GM12878 (cell line): ENCODE measurements at regions not wholly inside any gene's neighbourhood (a gene's known extent, or its start where the extent isn't known, plus 50 kb on each side); places are given as distances from the start of the nearest gene placed in this dataset.
A peak's percentile ranks its signal among the peaks of the same experiment; 100 is the strongest.

ENCODE experiments used
- ATAC-seq: fragments of 200-7000 bp; cut with Tn5 transposase; 3 replicates; pipeline ENCODE4 v1.9.1; 2020; ENCODE audit warnings: mild to moderate bottlenecking, moderate library complexity
- BruUV-seq: library from RNA; stranded (reverse); fragments of 400-500 nt; replicated peaks from 2 replicates; lab custom pipeline; 2021; lab: Mats Ljungman, UMichigan
- CTCF ChIA-PET: fragments of 300-600 bp; sonication (Branson Sonifier 250); formaldehyde crosslinking; extraction: SDS; loops from one replicate; lab custom pipeline; 2021; ENCODE audit warnings: inconsistent platforms; lab: Yijun Ruan, JAX
- POLR2A ChIA-PET: fragments of 350-600 bp; formaldehyde crosslinking; extraction: SDS; loops from one replicate; lab custom pipeline; 2021; ENCODE audit warnings: inconsistent platforms; lab: Charles Lee
- RAD21 ChIA-PET: fragments of 300-600 bp; sonication (Branson Sonifier 250); formaldehyde crosslinking; loops from one replicate; lab custom pipeline; 2023; ENCODE audit warnings: antibody characterized with exemption; ENCODE audit not compliant: unreplicated experiment; lab: Charles Lee
- SMC1A ChIA-PET: fragments of 300-600 bp; sonication (Branson Sonifier 250); formaldehyde crosslinking; loops from one replicate; lab custom pipeline; 2023; ENCODE audit not compliant: unreplicated experiment, uncharacterized antibody; lab: Charles Lee
- DNase-seq: peaks from one replicate; pipeline ENCODE4 v3.0.0-alpha.2; 2011; ENCODE audit warnings: low read depth, low spot score
- FAIRE-seq: peaks from 3 replicates; lab custom pipeline; 2011; peaks lifted over from hg19 to GRCh38; lab: Jason Lieb, UNC
- H2AFZ ChIP-seq: 2 replicates; pipeline ENCODE4 v1.6.0; 2011; ENCODE audit warnings: low read depth, low read length, control low read depth; ENCODE audit not compliant: control insufficient read depth
- H3K27ac ChIP-seq: 2 replicates; pipeline ENCODE4 v1.5.1; 2011; ENCODE audit warnings: control low read depth; ENCODE audit not compliant: control insufficient read depth, insufficient read depth
- H3K27me3 ChIP-seq, 2 experiments: replicated peaks in 1 of 2; 2 replicates each; pipeline versions ENCODE4 v1.6.0 to v1.6.1; 2011; ENCODE audit warnings: low read length in 1 of 2; ENCODE audit not compliant: control insufficient read depth in 2 of 2, insufficient read depth in 2 of 2
- H3K36me3 ChIP-seq, 2 experiments: 2 replicates each; pipeline ENCODE4 v1.5.1; 2011; ENCODE audit warnings: low read length in 1 of 2; ENCODE audit not compliant: control insufficient read depth in 2 of 2, insufficient read depth in 2 of 2
- H3K4me1 ChIP-seq: 2 replicates; pipeline ENCODE4 v1.6.1; 2011; ENCODE audit warnings: mild to moderate bottlenecking, low read length, moderate library complexity, mixed read lengths; ENCODE audit not compliant: control insufficient read depth, insufficient read depth
- H3K4me2 ChIP-seq: 2 replicates; pipeline ENCODE4 v1.6.0; 2011; ENCODE audit warnings: control low read depth; ENCODE audit not compliant: control insufficient read depth, insufficient read depth
- H3K4me3 ChIP-seq: fragments of 200-600 bp; sonication (generic); 2 replicates; pipeline ENCODE4 v1.5.1; 2016
- H3K79me2 ChIP-seq: 2 replicates; pipeline ENCODE4 v1.6.0; 2011; ENCODE audit warnings: low read length; ENCODE audit not compliant: control insufficient read depth, insufficient read depth
- H3K9ac ChIP-seq: 2 replicates; pipeline ENCODE4 v1.8.0; 2011; ENCODE audit warnings: low read length, control low read depth, mixed read lengths; ENCODE audit not compliant: control insufficient read depth, insufficient read depth
- H3K9me3 ChIP-seq: replicated peaks from 3 replicates; pipeline ENCODE4 v1.5.1; 2011; ENCODE audit warnings: mild to moderate bottlenecking, low read length; ENCODE audit not compliant: control insufficient read depth, insufficient read depth
- H4K20me1 ChIP-seq: 2 replicates; pipeline ENCODE4 v1.6.0; 2011; ENCODE audit not compliant: control insufficient read depth, insufficient read depth
- ATF7 ChIP-seq: fragments of 450-650 bp; IDR thresholded peaks from 2 replicates; pipeline ENCODE4 v1.6.1; 2016; ENCODE audit warnings: low read depth, mild to moderate bottlenecking
- CEBPB ChIP-seq, 2 experiments: fragments of 150-350 bp in 1 of 2; IDR thresholded peaks; 2 replicates each; pipeline ENCODE4 v1.6.1; 2012 to 2014; ENCODE audit warnings: low read depth in 2 of 2, low read length in 2 of 2, borderline replicate concordance in 1 of 2, inconsistent platforms in 1 of 2
- IKZF2 ChIP-seq, 2 experiments: fragments of 450-650 bp; IDR thresholded peaks; 2 replicates each; pipeline ENCODE4 v1.6.1; 2017; ENCODE audit warnings: mild to moderate bottlenecking in 2 of 2, moderate library complexity in 2 of 2
- JUNB ChIP-seq: IDR thresholded peaks from 2 replicates; pipeline ENCODE4 v1.6.1; 2016; ENCODE audit warnings: antibody characterized with exemption, mild to moderate bottlenecking
- MEF2B ChIP-seq: fragments of 450-650 bp; IDR thresholded peaks from 2 replicates; pipeline ENCODE4 v1.6.1; 2018; ENCODE audit warnings: mild to moderate bottlenecking, moderate library complexity; ENCODE audit not compliant: partially characterized antibody, poor library complexity, severe bottlenecking
- RAD51 ChIP-seq: fragments of 450-650 bp; IDR thresholded peaks from 2 replicates; pipeline ENCODE4 v1.6.1; 2016; ENCODE audit warnings: moderate library complexity, mild to moderate bottlenecking, inconsistent platforms
- RB1 ChIP-seq: fragments of 450-650 bp; formaldehyde crosslinking; IDR thresholded peaks from 2 replicates; pipeline ENCODE4 v1.6.1; 2017; ENCODE audit warnings: mild to moderate bottlenecking, borderline replicate concordance
- SREBF1 ChIP-seq: IDR thresholded peaks from 2 replicates; pipeline ENCODE4 v1.6.1; 2012; ENCODE audit warnings: mild to moderate bottlenecking, low read length
- SREBF2 ChIP-seq: IDR thresholded peaks from 2 replicates; pipeline ENCODE4 v1.6.1; 2012; ENCODE audit warnings: mild to moderate bottlenecking, low read length
- in situ Hi-C: fragments of 300-500 bp; cut with MboI; formaldehyde crosslinking; loops from 9 replicates; pipeline ENCODE4 v1.14.3; 2018; ENCODE audit warnings: mixed read lengths
- intact Hi-C: fragments of 100-400 bp; cut with micrococcal nuclease; formaldehyde crosslinking; loops from one replicate; pipeline ENCODE4 v1.14.2; 2022; ENCODE audit not compliant: unreplicated experiment
- TF ChIP-seq, protein P1 (sequence below): IDR thresholded peaks from 2 replicates; pipeline ENCODE4 v1.6.1; 2011; ENCODE audit warnings: borderline replicate concordance, low read depth, mild to moderate bottlenecking, moderate library complexity, low read length; ENCODE audit not compliant: insufficient read depth, poor library complexity, severe bottlenecking

DNA sequence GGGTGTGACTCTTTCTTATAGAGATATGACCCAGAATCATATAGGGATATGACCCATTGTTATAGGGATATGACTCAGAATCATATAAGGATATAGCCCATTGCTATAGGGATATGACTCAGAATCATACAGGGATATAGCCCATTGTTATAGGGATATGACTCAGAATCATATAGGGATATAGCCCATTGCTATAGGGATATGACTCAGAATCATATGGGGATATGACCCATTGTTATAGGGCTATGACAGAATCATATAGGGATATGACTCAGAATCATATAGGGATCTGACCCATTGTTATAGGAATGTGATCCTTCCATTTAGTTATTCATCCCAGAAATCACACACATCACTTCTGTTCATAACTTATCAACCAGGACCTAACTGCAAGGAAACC, 312.2 kb upstream of the ADARB2 start:
- TF ChIP-seq ATF7 (no peak), SREBF1 (no peak), RB1 (no peak), RAD51 (no peak), CEBPB (IDR thresholded peaks at IDR 0.05; ENCODE audit: borderline replicate concordance in 1 of 2, low read depth in 2 of 2, low read length in 2 of 2) (no peak), SREBF2 (no peak), IKZF2 (IDR thresholded peaks at IDR 0.05) (no peak), MEF2B (no peak), JUNB (peak; percentile 48)
- TF ChIP-seq, protein P1, sequence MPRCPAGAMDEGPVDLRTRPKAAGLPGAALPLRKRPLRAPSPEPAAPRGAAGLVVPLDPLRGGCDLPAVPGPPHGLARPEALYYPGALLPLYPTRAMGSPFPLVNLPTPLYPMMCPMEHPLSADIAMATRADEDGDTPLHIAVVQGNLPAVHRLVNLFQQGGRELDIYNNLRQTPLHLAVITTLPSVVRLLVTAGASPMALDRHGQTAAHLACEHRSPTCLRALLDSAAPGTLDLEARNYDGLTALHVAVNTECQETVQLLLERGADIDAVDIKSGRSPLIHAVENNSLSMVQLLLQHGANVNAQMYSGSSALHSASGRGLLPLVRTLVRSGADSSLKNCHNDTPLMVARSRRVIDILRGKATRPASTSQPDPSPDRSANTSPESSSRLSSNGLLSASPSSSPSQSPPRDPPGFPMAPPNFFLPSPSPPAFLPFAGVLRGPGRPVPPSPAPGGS, result peak; percentile 79
- in situ Hi-C loops (no loop called here), intact Hi-C loops (no loop called here)
- DNase-seq (no peak), FAIRE-seq (no peak), ATAC-seq (no peak)
- Histone ChIP-seq H3K9me3 (no peaks in the 10 kb centered on the region), H3K27ac (no peak overlapping the region), H2AFZ (no peak overlapping the region), H3K27me3 (no peaks in the 10 kb centered on the region), H3K79me2 (no peaks in the 10 kb centered on the region), H3K9ac (no peak overlapping the region), H3K4me1 (no peaks in the 10 kb centered on the region), H4K20me1 (no peaks in the 10 kb centered on the region), H3K36me3 (no peaks in the 10 kb centered on the region), H3K4me2 (no peak overlapping the region), H3K4me3 (no peak overlapping the region)
- RAD21 ChIA-PET, result no interaction called here
- no TSS peak for BruUV-seq
- SMC1A ChIA-PET, result no interaction called here
- CTCF ChIA-PET, result no interaction called here
- POLR2A ChIA-PET, result no interaction called here
